Trophoblast cell (in vitro differentiated cells and primary cell): ENCODE measurements at regions not wholly inside any gene's neighbourhood (a gene's known extent, or its start where the extent isn't known, plus 50 kb on each side); places are given as distances from the start of the nearest gene placed in this dataset.

Experiments
- DNase-seq, 2 donors: peaks; one replicate each; pipeline ENCODE4 v3.0.0-alpha.2; 2016
- H2AFZ ChIP-seq: 2 replicates; pipeline ENCODE4 v1.6.1; 2013; ENCODE audit warnings: low read length, moderate library complexity, mild to moderate bottlenecking; ENCODE audit not compliant: insufficient read depth, poor library complexity
- H2AK5ac ChIP-seq: 2 replicates; pipeline ENCODE4 v1.6.1; 2013; ENCODE audit warnings: mild to moderate bottlenecking, low read length
- H2BK120ac ChIP-seq: 2 replicates; pipeline ENCODE4 v1.6.1; 2013; ENCODE audit warnings: low read length, mild to moderate bottlenecking, moderate library complexity; ENCODE audit not compliant: insufficient read depth, poor library complexity
- H2BK12ac ChIP-seq: 2 replicates; pipeline ENCODE4 v1.6.1; 2013; ENCODE audit warnings: mild to moderate bottlenecking, low read length, moderate library complexity
- H2BK5ac ChIP-seq: 2 replicates; pipeline ENCODE4 v1.6.1; 2013; ENCODE audit warnings: low read length, low read depth, moderate library complexity, mild to moderate bottlenecking; ENCODE audit not compliant: poor library complexity
- H3K14ac ChIP-seq: 2 replicates; pipeline ENCODE4 v1.6.1; 2013; ENCODE audit warnings: mild to moderate bottlenecking, low read length
- H3K18ac ChIP-seq: 2 replicates; pipeline ENCODE4 v1.6.1; 2013; ENCODE audit warnings: mild to moderate bottlenecking, low read length
- H3K23ac ChIP-seq: 2 replicates; pipeline ENCODE4 v1.6.1; 2013; ENCODE audit warnings: low read length
- H3K27ac ChIP-seq: 2 replicates; pipeline ENCODE4 v1.5.1; 2013; ENCODE audit warnings: low read depth, mild to moderate bottlenecking, inconsistent platforms, low read length, moderate library complexity
- H3K27me3 ChIP-seq: 2 replicates; pipeline ENCODE4 v1.6.1; 2013; ENCODE audit warnings: inconsistent platforms, mild to moderate bottlenecking, low read length, moderate library complexity; ENCODE audit not compliant: insufficient read depth
- H3K36me3 ChIP-seq, 2 experiments: 1 replicate in 1 of 2; 2 replicates in 1 of 2; pipeline ENCODE4 v1.6.1; 2013; ENCODE audit warnings: low read length in 2 of 2, mild to moderate bottlenecking in 2 of 2, moderate library complexity in 1 of 2; ENCODE audit not compliant: insufficient read depth in 2 of 2, control insufficient read depth in 1 of 2
- H3K4ac ChIP-seq: 2 replicates; pipeline ENCODE4 v1.6.1; 2013; ENCODE audit warnings: low read depth, mild to moderate bottlenecking, low read length, moderate library complexity
- H3K4me1 ChIP-seq, 2 experiments: 1 replicate in 1 of 2; 2 replicates in 1 of 2; pipeline ENCODE4 v1.6.1; 2013; ENCODE audit warnings: low read length in 2 of 2, mild to moderate bottlenecking in 2 of 2, moderate library complexity in 1 of 2; ENCODE audit not compliant: insufficient read depth in 2 of 2, control insufficient read depth in 1 of 2
- H3K4me2 ChIP-seq: 2 replicates; pipeline ENCODE4 v1.6.1; 2013; ENCODE audit warnings: inconsistent platforms, mild to moderate bottlenecking, low read length, moderate library complexity
- H3K4me3 ChIP-seq: 2 replicates; pipeline ENCODE4 v1.5.1; 2013; ENCODE audit warnings: mild to moderate bottlenecking, low read depth, low read length, inconsistent platforms
- H3K79me1 ChIP-seq: one replicate; pipeline ENCODE4 v1.6.1; 2013; ENCODE audit warnings: low read length
- H3K79me2 ChIP-seq: 2 replicates; pipeline ENCODE4 v1.6.1; 2013; ENCODE audit warnings: low read length, mild to moderate bottlenecking; ENCODE audit not compliant: control insufficient read depth, insufficient read depth, poor library complexity
- H3K9ac ChIP-seq: 2 replicates; pipeline ENCODE4 v1.6.1; 2013; ENCODE audit warnings: mild to moderate bottlenecking, low read length
- H3K9me3 ChIP-seq: 2 replicates; pipeline ENCODE4 v1.6.1; 2013; ENCODE audit warnings: low read depth, mild to moderate bottlenecking, control low read depth, inconsistent platforms, low read length; ENCODE audit not compliant: insufficient read depth
- H4K12ac ChIP-seq: 2 replicates; pipeline ENCODE4 v1.6.1; 2013; ENCODE audit warnings: low read depth, mild to moderate bottlenecking, low read length, moderate library complexity
- H4K8ac ChIP-seq: 2 replicates; pipeline ENCODE4 v1.6.1; 2013; ENCODE audit warnings: low read depth, mild to moderate bottlenecking, low read length, moderate library complexity
- H4K91ac ChIP-seq: one replicate; pipeline ENCODE4 v1.6.1; 2013; ENCODE audit warnings: low read depth, mild to moderate bottlenecking, low read length, moderate library complexity
- WGBS: extraction: QIAGEN DNeasy Blood & Tissue Kit; methylation state at CpG from one replicate; pipeline ENCODE4 v1.1.7; 2013; ENCODE audit warnings: missing lambda C conversion rate; ENCODE audit not compliant: insufficient read length, insufficient coverage; ENCODE audit errors: extremely low coverage; 5-methylcytosine and 5-hydroxymethylcytosine counted together

- no peak for DNase-seq
- no CpG with 5 or more reads among the region's 7 CpGs for WGBS
- H3K27me3 ChIP-seq, result no peaks in the 10 kb centered on the region
- H3K36me3 ChIP-seq, result no peaks in the 10 kb centered on the region
- H3K9ac ChIP-seq, result no peak overlapping the region
- H4K91ac ChIP-seq, result no peak overlapping the region
- no peaks in the 10 kb centered on the region for H3K4me1 ChIP-seq
- no peak overlapping the region for H3K4me2 ChIP-seq
- no peak overlapping the region for H4K12ac ChIP-seq
- H3K79me1 ChIP-seq, result no peaks in the 10 kb centered on the region
- no peak overlapping the region for H2AFZ ChIP-seq
- no peaks in the 10 kb centered on the region for H3K79me2 ChIP-seq
- no peaks in the 10 kb centered on the region for H3K9me3 ChIP-seq
- H3K18ac ChIP-seq, result no peak overlapping the region
- no peak overlapping the region for H2BK120ac ChIP-seq
- no peak overlapping the region for H3K4me3 ChIP-seq
- no peak overlapping the region for H2BK12ac ChIP-seq
- H3K4ac ChIP-seq, result no peak overlapping the region
- no peak overlapping the region for H3K14ac ChIP-seq
- H3K23ac ChIP-seq, result no peak overlapping the region
- no peak overlapping the region for H4K8ac ChIP-seq
- no peak overlapping the region for H2AK5ac ChIP-seq
- no peak overlapping the region for H3K27ac ChIP-seq
- no peak overlapping the region for H2BK5ac ChIP-seq
Observed at GRCh38 chr6:22473991-22474682, 95.2 kb upstream of the HDGFL1 start.

- H2BK120ac ChIP-seq, result no peak overlapping the region
Observed at GRCh38 chr6:22476811-22477390, 92.5 kb upstream of the HDGFL1 start.

DNA sequence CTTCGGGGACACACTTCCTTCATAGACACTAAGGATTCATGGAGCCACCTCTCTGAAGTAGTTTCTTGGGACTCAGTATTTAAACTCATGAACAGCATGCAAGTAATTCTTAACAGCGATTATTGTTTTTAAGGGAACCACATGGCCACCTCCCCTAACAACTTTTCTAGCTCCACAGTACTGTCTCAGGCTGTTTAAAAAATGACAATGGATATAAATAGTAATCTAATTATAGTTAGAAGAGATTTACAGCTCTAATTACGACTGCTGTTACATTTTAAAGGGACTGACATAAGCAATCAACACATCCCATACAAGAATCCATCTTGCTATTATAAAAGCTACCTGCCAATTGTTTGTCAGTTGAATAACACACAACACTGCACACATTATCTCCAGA is 72.1 kb upstream of the HDGFL1 start:
- H3K79me2 ChIP-seq, result no peaks in the 10 kb centered on the region
- H3K23ac ChIP-seq, result no peak overlapping the region
- no peak overlapping the region for H4K12ac ChIP-seq
- no peak overlapping the region for H2BK12ac ChIP-seq
- no peak overlapping the region for H3K4ac ChIP-seq
- no peak overlapping the region for H4K91ac ChIP-seq
- no peak overlapping the region for H3K14ac ChIP-seq
- H3K9ac ChIP-seq, result no peak overlapping the region
- H4K8ac ChIP-seq, result no peak overlapping the region
- WGBS, result no CpG with 5 or more reads among the region's 3 CpGs
- no peaks in the 10 kb centered on the region for H3K9me3 ChIP-seq
- no peaks in the 10 kb centered on the region for H3K4me1 ChIP-seq
- H2BK5ac ChIP-seq, result no peak overlapping the region
- H3K36me3 ChIP-seq, result no peaks in the 10 kb centered on the region
- no peak overlapping the region for H3K18ac ChIP-seq
- no peak overlapping the region for H2AFZ ChIP-seq
- no peaks in the 10 kb centered on the region for H3K79me1 ChIP-seq
- DNase-seq, result no peak
- no peaks in the 10 kb centered on the region for H3K27me3 ChIP-seq
- H3K27ac ChIP-seq, result no peak overlapping the region
- no peak overlapping the region for H2AK5ac ChIP-seq
- no peak overlapping the region for H3K4me2 ChIP-seq
- H2BK120ac ChIP-seq, result no peak overlapping the region
- no peak overlapping the region for H3K4me3 ChIP-seq

More at GRCh38 chr6:22476811-22477390, 92.5 kb upstream of the HDGFL1 start:
- Histone ChIP-seq H3K9me3 (no peaks in the 10 kb centered on the region), H3K4me3 (no peak overlapping the region), H2BK5ac (no peak overlapping the region), H3K4me1 (no peaks in the 10 kb centered on the region), H2AK5ac (no peak overlapping the region), H3K18ac (no peak overlapping the region), H3K14ac (no peak overlapping the region), H2AFZ (no peak overlapping the region), H4K12ac (no peak overlapping the region), H3K4me2 (no peak overlapping the region), H3K27me3 (no peaks in the 10 kb centered on the region), H2BK12ac (no peak overlapping the region), H4K91ac (no peak overlapping the region), H3K23ac (no peak overlapping the region), H3K36me3 (no peaks in the 10 kb centered on the region), H3K79me1 (no peaks in the 10 kb centered on the region), H3K4ac (no peak overlapping the region), H3K79me2 (no peaks in the 10 kb centered on the region), H3K27ac (no peak overlapping the region), H3K9ac (no peak overlapping the region), H4K8ac (no peak overlapping the region)
- no peak for DNase-seq
- no CpG with 5 or more reads among the region's 4 CpGs for WGBS

DNA sequence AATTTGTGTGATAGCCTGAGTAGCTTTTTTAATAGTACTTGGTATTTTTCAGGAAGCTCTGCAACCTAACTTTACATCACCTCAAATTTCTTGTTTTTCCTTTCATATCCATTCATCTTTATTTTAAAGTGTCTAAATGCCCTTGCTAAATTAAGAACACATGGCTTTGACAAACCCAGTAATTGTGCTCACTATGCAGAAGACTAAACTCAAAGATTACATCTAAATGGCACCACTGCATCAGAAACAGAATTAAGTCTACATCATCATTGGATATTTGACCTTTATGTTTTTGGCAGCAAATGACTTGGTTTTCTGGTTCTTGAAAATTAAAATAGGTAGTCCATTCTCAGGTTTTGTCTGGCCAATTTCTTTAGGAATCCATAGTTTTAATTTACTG is 69.6 kb upstream of the HDGFL1 start:
- no peak overlapping the region for H4K8ac ChIP-seq
- H3K4me1 ChIP-seq, result no peaks in the 10 kb centered on the region

More for the DNA sequence above, 69.6 kb upstream of the HDGFL1 start:
- H3K79me1 ChIP-seq, result no peaks in the 10 kb centered on the region
- no peak overlapping the region for H3K14ac ChIP-seq
- no peak overlapping the region for H3K4me3 ChIP-seq
- H2BK5ac ChIP-seq, result no peak overlapping the region
- no peak overlapping the region for H2BK120ac ChIP-seq
- no peak overlapping the region for H3K27ac ChIP-seq
- no peak overlapping the region for H4K91ac ChIP-seq
- no peak overlapping the region for H2BK12ac ChIP-seq
- H3K9ac ChIP-seq, result no peak overlapping the region
- H3K79me2 ChIP-seq, result no peaks in the 10 kb centered on the region
- DNase-seq, result no peak
- H3K4ac ChIP-seq, result no peak overlapping the region
- H2AK5ac ChIP-seq, result no peak overlapping the region
- no peak overlapping the region for H4K12ac ChIP-seq
- H3K9me3 ChIP-seq, result no peaks in the 10 kb centered on the region
- no peaks in the 10 kb centered on the region for H3K27me3 ChIP-seq
- H2AFZ ChIP-seq, result no peak overlapping the region
- no peaks in the 10 kb centered on the region for H3K36me3 ChIP-seq
- no peak overlapping the region for H3K23ac ChIP-seq
- no peak overlapping the region for H3K18ac ChIP-seq
- H3K4me2 ChIP-seq, result no peak overlapping the region
